NCI-H524 (cell line): ENCODE measurements at regions not wholly inside any gene's neighbourhood (a gene's known extent, or its start where the extent isn't known, plus 50 kb on each side); places are given as distances from the start of the nearest gene placed in this dataset.
"Not testable (repeated sequence)": the region's sequence is repeated elsewhere in the genome, so short reads cannot be mapped to it uniquely, and the experiment has no call there.

ENCODE experiments used
- DNase-seq, 2 experiments: peaks; one replicate each; lab custom pipeline; 2025; lab: John Stamatoyannopoulos, UW

GRCh38 chr2:186991766-186992417 is 142.9 kb upstream of the ZSWIM2 start:
- no peak for DNase-seq

DNA sequence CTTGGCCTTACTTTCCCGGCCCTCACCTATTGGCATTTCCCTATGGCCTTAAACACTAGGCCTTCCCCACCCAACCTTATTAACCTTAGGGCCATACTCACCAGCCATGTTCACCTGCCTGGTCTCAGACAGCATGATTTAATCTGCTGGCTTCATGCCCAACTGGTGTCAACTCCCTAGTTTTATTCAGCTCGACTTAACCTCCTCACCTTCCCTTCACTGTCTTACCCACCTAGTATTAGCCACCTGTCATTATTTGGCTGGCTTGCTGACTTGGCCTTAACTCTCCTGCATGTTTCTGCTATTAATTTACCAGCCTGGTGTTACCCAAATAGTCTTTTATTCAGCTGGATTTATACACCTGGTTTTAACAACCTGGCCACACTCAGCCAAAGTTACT is 136.0 kb upstream of the ZSWIM2 start:
- no peak for DNase-seq

GRCh38 chr2:186984481-186984880 is 135.5 kb upstream of the ZSWIM2 start:
- no peak for DNase-seq

DNA sequence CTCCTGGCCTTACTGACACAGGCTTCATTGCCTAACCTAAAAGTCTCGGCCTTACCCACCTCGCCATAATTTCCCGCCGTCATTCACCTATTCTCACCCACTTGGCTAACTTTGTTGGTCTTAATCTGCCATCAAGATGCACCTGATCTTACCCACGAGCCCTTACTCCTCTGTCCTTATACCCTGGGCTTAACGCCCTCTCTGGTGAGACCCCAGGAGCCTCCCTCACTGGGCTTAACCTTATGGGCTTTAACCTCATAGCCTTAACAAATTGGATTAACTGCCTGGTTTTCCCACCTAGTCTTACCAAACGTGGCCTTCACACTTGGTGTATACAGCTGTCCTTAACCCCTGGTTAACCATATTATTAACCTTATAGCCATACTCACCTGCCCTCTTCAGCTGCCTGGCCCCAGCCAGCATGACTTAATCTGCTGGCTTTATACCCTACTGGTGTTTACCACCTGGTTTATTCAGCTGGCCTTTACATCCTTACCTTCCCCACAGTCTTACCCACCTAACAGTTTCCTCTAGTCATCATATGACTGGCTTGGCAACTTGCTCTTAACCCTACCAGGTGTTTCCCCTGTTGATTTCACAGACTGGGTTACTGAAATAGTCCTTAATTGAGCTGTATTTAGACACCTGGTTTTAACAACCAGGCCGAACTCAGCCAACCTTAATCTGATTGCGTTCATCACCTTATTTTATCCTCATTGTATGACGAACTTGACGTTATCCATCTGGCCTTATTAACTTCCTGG is 132.0 kb upstream of the ZSWIM2 start:
- no peak for DNase-seq

GRCh38 chr2:186980117-186980442 is 131.1 kb upstream of the ZSWIM2 start:
- DNase-seq: no peak

GRCh38 chr2:186979439-186980116 is 130.6 kb upstream of the ZSWIM2 start:
- no peak for DNase-seq

- no peak for DNase-seq
Measured at GRCh38 chr2:186977433-186978045, 128.6 kb upstream of the ZSWIM2 start.

DNA sequence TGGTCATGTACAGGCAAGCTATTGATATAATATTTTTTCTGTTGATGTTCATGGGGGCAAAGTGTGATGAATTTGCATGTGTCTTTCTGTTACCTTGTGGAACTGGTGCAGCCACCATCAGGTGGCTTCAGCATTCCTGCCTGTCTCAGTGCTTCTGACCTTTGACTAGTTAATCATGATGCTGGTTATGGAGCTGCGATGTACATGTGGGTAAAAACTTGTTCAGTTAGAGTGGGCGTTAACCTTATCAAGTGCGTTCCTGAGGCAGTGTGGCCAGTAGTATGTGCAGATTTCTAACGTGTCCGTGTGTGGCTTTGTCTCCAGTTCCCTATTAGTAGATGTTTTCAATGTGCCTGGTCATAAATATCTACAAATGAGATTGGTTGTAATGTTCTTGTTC is 127.4 kb upstream of the ZSWIM2 start:
- DNase-seq: no peak

- no peak for DNase-seq
Measured at GRCh38 chr2:186972281-186972970, 123.5 kb upstream of the ZSWIM2 start.

GRCh38 chr2:186968277-186968676 is 119.3 kb upstream of the ZSWIM2 start:
- no peak for DNase-seq

DNA sequence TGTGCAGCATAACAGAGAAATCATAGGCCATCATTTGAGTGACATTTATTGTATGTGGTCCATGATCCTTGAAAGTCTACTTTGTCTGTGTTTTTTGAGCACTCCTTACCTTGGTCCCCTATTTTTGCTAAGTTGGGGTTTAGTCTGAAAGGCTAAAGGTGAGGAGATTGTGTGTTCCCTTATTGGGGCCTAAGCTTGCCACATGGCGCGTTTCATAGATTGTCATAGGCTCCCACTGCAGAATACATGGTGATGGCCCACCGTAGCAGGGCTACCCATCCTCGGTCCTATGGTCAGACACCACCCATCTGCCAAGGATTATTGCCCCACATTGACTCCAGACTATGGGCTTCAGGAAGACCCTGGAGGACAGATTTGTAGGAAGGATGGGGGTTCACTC is 117.0 kb upstream of the ZSWIM2 start:
- no peak for DNase-seq

GRCh38 chr2:186962085-186962747 is 113.2 kb upstream of the ZSWIM2 start:
- no peak for DNase-seq

DNA sequence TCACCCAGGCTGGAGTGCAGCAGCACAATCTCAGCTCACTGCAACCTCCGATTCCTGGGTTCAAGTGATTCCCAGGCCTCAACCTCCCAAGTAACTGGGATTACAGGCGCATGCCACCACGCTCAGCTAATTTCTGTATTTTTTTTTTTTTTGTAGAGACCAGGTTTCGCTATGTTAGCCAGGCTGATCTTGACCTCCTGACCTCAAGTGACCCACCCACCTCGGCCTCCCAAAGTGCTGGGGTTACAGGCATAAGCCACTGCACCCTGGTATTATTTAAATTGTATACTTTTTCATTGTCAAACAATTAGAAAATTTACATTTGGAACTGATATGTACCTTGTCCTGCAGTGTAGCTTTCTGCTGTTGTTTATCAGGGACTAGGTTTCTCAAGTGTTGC is 111.3 kb upstream of the ZSWIM2 start:
- DNase-seq: not testable (repeated sequence)

GRCh38 chr2:186959486-186959885 is 110.5 kb upstream of the ZSWIM2 start:
- no peak for DNase-seq

DNA sequence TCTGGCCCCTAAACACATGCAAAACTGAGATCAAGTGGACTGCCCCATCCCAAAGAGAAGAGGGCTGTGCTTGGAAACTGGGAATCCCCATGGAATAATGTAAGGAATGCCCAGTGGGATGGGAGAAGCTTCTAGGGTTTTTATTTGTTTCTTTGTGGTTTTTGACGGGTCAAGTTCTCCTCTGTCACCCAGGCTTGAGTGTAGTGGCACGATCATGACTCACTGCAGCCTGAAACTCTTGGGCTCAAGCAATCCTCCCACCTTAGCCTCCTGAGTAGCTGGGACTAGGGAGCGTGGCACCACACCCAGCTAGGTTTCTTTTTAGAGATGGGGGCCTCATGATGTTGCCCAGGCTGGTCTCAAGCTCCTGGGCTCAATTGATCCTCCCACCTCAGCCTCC is 101.7 kb upstream of the ZSWIM2 start:
- no peak for DNase-seq

DNA sequence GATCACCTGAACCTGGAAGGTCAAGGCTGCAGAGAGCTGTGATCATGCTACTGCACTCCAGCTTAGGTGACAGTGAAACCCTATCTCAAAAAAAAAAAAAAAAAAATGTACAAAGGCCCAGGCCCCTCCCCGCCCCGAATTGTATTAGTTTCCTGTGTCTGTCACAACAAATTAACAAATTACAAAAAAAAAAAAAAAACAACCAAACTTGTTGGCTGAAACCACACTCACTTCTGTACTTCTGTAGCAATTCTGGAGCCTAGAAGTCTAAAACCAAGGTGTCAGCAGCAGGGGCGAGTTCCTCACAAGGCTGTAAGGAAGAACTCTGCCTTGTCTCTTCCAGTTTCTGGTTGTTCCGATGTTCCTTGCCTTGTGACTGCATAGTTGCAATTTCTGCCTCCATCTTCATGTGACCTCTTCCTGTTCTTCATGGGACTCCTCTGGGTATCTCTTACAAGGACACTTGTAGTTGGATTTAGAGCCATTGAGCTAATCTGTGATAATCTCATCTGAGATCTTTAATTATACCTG is 100.8 kb upstream of the ZSWIM2 start:
- DNase-seq: peak in 1 of 2 experiments; percentile 2

DNA sequence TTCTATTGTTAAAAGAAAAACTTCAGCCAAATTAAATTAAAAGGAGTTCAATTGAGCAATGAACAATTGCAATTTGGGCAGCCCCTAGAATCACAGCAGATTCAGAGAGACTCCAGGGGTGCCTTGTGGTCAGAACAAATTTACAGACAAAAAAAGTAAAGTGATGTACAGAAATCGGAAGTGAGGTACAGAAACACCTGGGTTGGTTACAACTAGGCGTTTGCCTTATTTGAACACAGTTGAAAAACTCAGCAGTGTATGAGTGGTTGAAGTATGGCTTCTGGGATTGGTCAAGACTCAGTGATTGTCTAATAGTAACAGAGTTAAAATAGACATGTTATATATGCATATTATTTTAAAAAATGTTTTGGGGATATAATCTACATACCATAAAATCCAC is 98.5 kb upstream of the ZSWIM2 start:
- DNase-seq: no peak

DNA sequence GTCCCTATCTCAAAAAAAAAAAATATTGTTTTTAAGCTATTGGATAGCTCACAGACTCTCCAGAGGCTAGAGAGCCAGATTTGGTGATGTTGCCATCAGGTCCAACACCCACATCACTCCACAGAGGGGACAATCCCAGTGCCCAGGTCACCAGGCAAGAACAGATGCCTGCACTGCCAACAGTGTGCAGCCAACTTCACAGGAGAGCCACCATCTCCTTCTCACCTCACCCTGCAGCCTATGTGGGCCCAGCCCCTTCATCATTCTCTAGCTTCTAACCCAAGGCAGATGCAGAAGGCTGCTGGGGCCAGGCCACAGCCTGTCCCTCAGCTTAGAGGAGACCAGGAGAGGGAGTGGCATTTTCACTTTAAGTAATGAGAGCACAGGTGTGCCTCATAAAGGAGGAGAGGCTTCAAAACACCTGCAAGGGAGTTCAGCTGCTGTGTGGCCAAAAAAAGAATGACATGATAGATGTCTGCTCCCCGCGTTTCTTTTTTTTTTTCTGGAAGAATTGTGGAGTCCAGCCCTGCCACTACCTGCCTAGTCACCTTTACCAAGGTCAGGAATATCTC is 98.0 kb upstream of the ZSWIM2 start:
- no peak for DNase-seq

DNA sequence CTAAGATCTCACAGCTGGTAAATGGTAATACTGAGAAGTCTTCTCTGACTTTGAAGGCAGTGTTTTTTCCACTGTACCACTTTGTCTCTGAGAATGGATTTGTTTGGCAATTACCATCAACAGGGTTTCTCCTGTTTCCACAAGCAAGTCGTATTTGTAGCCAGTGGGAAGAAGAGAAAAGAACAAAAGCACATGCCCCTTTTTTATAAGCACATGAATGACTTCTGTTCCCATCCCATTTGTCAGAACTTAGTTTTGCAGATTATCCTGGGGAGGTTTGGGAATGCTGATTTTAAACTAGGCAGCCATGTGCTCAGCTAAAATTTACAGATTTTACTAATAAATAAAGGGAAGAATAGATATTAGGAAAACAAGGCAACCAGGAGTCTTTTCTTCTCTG is 92.9 kb upstream of the ZSWIM2 start:
- no peak for DNase-seq

GRCh38 chr2:186940463-186940862 is 91.5 kb upstream of the ZSWIM2 start:
- DNase-seq: no peak

DNA sequence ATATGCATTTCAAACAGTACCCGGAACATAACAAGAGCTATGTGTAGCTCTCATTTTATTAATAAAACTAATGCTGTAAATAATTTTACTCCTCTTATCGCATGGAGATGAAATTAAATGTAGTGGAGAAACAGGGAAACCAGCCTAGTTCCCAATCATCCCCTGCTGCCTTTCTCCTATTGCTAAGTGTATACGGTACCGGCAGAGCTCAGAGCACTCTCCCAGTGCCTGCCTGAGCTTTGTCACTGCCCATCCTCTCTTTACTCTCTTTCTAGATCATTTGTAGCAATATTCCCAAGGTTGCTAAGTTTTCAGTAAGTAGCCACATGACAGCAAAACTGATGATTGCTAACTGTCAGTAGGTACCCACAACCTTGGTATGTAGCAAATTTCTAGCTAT is 85.5 kb upstream of the ZSWIM2 start:
- DNase-seq: no peak
